Osteoblast (primary cell): ENCODE measurements at regions not wholly inside any gene's neighbourhood (a gene's known extent, or its start where the extent isn't known, plus 50 kb on each side); places are given as distances from the start of the nearest gene placed in this dataset.
"Not testable (repeated sequence)": the region's sequence is repeated elsewhere in the genome, so short reads cannot be mapped to it uniquely, and the experiment has no call there.

ENCODE experiments used
- DNase-seq: peaks from one replicate; pipeline ENCODE4 v3.0.0; 2011; ENCODE audit warnings: low spot score, mixed read lengths; ENCODE audit not compliant: insufficient read length; ENCODE audit errors: missing footprints
- H2AFZ ChIP-seq: 2 replicates; pipeline ENCODE4 v1.6.0; 2011; ENCODE audit warnings: mild to moderate bottlenecking, low read length
- H3K27ac ChIP-seq: 2 replicates; pipeline ENCODE4 v1.5.1; 2011; ENCODE audit warnings: mild to moderate bottlenecking, low read depth, low read length, moderate library complexity
- H3K27me3 ChIP-seq: 2 replicates; pipeline ENCODE4 v1.6.0; 2012; ENCODE audit warnings: mild to moderate bottlenecking, control low read depth, inconsistent platforms, low read length, moderate library complexity; ENCODE audit not compliant: insufficient read depth
- H3K36me3 ChIP-seq: 2 replicates; pipeline ENCODE4 v1.5.1; 2011; ENCODE audit warnings: mild to moderate bottlenecking, low read length, control low read depth, moderate library complexity; ENCODE audit not compliant: insufficient read depth
- H3K4me1 ChIP-seq: 2 replicates; pipeline ENCODE4 v1.5.1; 2011; ENCODE audit warnings: mild to moderate bottlenecking, low read length, control low read depth, moderate library complexity; ENCODE audit not compliant: insufficient read depth
- H3K4me2 ChIP-seq: 2 replicates; pipeline ENCODE4 v1.6.0; 2011; ENCODE audit warnings: mild to moderate bottlenecking, low read length; ENCODE audit not compliant: insufficient read depth
- H3K4me3 ChIP-seq: fragments of 200-600 bp; sonication (generic); 3 replicates; pipeline ENCODE4 v1.5.1; 2012; ENCODE audit warnings: mild to moderate bottlenecking, low read length, inconsistent platforms; ENCODE audit not compliant: insufficient read depth
- H3K79me2 ChIP-seq: 2 replicates; pipeline ENCODE4 v1.6.0; 2012; ENCODE audit warnings: mild to moderate bottlenecking, low read length, control low read depth, inconsistent platforms; ENCODE audit not compliant: insufficient read depth
- H3K9me3 ChIP-seq: 2 replicates; pipeline ENCODE4 v1.5.1; 2011; ENCODE audit warnings: low read depth, low read length, control low read depth
- H4K20me1 ChIP-seq: 2 replicates; pipeline ENCODE4 v1.6.0; 2012; ENCODE audit warnings: mild to moderate bottlenecking, low read length, control low read depth; ENCODE audit not compliant: insufficient read depth
- CTCF ChIP-seq: IDR thresholded peaks from 2 replicates; pipeline ENCODE4 v1.5.1; 2011; ENCODE audit warnings: mild to moderate bottlenecking, low read depth, low read length, moderate library complexity; ENCODE audit errors: extremely low read depth

- Histone ChIP-seq H2AFZ (no peak overlapping the region), H3K27ac (no peak overlapping the region), H3K4me2 (no peak overlapping the region), H3K4me1 (peaks cover 8% of the 10 kb centered on the region), H3K4me3 (no peak overlapping the region), H3K27me3 (no peaks in the 10 kb centered on the region), H3K36me3 (no peaks in the 10 kb centered on the region), H3K79me2 (no peaks in the 10 kb centered on the region), H4K20me1 (no peaks in the 10 kb centered on the region), H3K9me3 (no peaks in the 10 kb centered on the region)
- no peak for TF ChIP-seq CTCF
- peak; percentile 73 for DNase-seq
Observed at GRCh38 chr12:47343684-47344567, 264.2 kb upstream of the AMIGO2 start.

GRCh38 chr12:47340411-47341015 lies 260.8 kb upstream of the AMIGO2 start:
- H3K4me2 ChIP-seq, result peak overlapping the region; percentile 35
- no peak for DNase-seq
- H3K9me3 ChIP-seq, result no peaks in the 10 kb centered on the region
- H3K27me3 ChIP-seq, result no peaks in the 10 kb centered on the region
- H3K79me2 ChIP-seq, result no peaks in the 10 kb centered on the region
- no peaks in the 10 kb centered on the region for H4K20me1 ChIP-seq
- H3K27ac ChIP-seq, result no peak overlapping the region
- no peak overlapping the region for H3K4me3 ChIP-seq
- no peak for TF ChIP-seq CTCF
- H3K4me1 ChIP-seq, result peaks cover 8% of the 10 kb centered on the region
- H2AFZ ChIP-seq, result no peak overlapping the region
- no peaks in the 10 kb centered on the region for H3K36me3 ChIP-seq

- H3K79me2 ChIP-seq, result no peaks in the 10 kb centered on the region
Observed at GRCh38 chr12:47337581-47337980, 257.8 kb upstream of the AMIGO2 start.

GRCh38 chr12:47333271-47333858 lies 253.6 kb upstream of the AMIGO2 start:
- H3K9me3 ChIP-seq, result not testable (repeated sequence)

More at GRCh38 chr12:47337581-47337980, 257.8 kb upstream of the AMIGO2 start:
- no peaks in the 10 kb centered on the region for H3K27me3 ChIP-seq
- H3K4me2 ChIP-seq, result no peak overlapping the region
- no peak overlapping the region for H3K4me3 ChIP-seq
- H3K4me1 ChIP-seq, result peaks cover 3% of the 10 kb centered on the region
- no peak for DNase-seq
- H2AFZ ChIP-seq, result no peak overlapping the region
- TF ChIP-seq CTCF, result no peak
- H4K20me1 ChIP-seq, result no peaks in the 10 kb centered on the region
- no peaks in the 10 kb centered on the region for H3K36me3 ChIP-seq
- H3K9me3 ChIP-seq, result no peaks in the 10 kb centered on the region
- no peak overlapping the region for H3K27ac ChIP-seq

More at GRCh38 chr12:47333271-47333858, 253.6 kb upstream of the AMIGO2 start:
- H2AFZ ChIP-seq, H3K36me3 ChIP-seq, H4K20me1 ChIP-seq, DNase-seq, H3K79me2 ChIP-seq, H3K27me3 ChIP-seq, H3K27ac ChIP-seq, H3K4me2 ChIP-seq, H3K4me3 ChIP-seq, H3K4me1 ChIP-seq: not testable (repeated sequence)
